ENCODE measurements at regions not wholly inside any gene's neighbourhood (a gene's known extent, or its start where the extent isn't known, plus 50 kb on each side); places are given as distances from the start of the nearest gene placed in this dataset.

- H3K4me1 ChIP-seq (replicated peaks) = no peaks in the 10 kb centered on the region
- DNase-seq (ENCODE audit: low spot score) = no peak
- no peak overlapping the region for H3K4me3 ChIP-seq
- no peaks in the 10 kb centered on the region for H3K27me3 ChIP-seq (replicated peaks; ENCODE audit: insufficient read depth)
- no peak for TF ChIP-seq POLR2A (IDR thresholded peaks at IDR 0.05)
- no peak for TF ChIP-seq POLR2AphosphoS5 (IDR thresholded peaks at IDR 0.05)
- no peak for TF ChIP-seq CTCF (IDR thresholded peaks at IDR 0.05)
- intact Hi-C loops (cut with DNase I) = no loop called here
- WGBS = 93% methylated on average over 2 of the region's 2 CpGs
- no peaks in the 10 kb centered on the region for H3K36me3 ChIP-seq
- no peak overlapping the region for H3K27ac ChIP-seq
- no peaks in the 10 kb centered on the region for H3K9me3 ChIP-seq
Observed at GRCh38 chr7:156516791-156517378, 123.7 kb upstream of the RNF32 start.

- intact Hi-C loops (cut with DNase I) = no loop called here
- no peak for DNase-seq (ENCODE audit: low spot score)
- Histone ChIP-seq H3K27ac (no peak overlapping the region), H3K9me3 (no peaks in the 10 kb centered on the region), H3K4me1 (replicated peaks) (no peaks in the 10 kb centered on the region), H3K4me3 (no peak overlapping the region), H3K36me3 (no peaks in the 10 kb centered on the region), H3K27me3 (replicated peaks; ENCODE audit: insufficient read depth) (no peaks in the 10 kb centered on the region)
- TF ChIP-seq CTCF (IDR thresholded peaks at IDR 0.05) (no peak), POLR2A (IDR thresholded peaks at IDR 0.05) (no peak), POLR2AphosphoS5 (IDR thresholded peaks at IDR 0.05) (no peak)
- WGBS = 82% methylated on average over 29 of the region's 29 CpGs
Observed at GRCh38 chr7:156515911-156516790, 124.4 kb upstream of the RNF32 start.

GRCh38 chr7:156514851-156515250, 125.7 kb upstream of the RNF32 start:
- Histone ChIP-seq H3K36me3 (no peaks in the 10 kb centered on the region), H3K27ac (no peak overlapping the region), H3K27me3 (replicated peaks; ENCODE audit: insufficient read depth) (no peaks in the 10 kb centered on the region), H3K4me1 (replicated peaks) (no peaks in the 10 kb centered on the region), H3K9me3 (no peaks in the 10 kb centered on the region), H3K4me3 (no peak overlapping the region)
- intact Hi-C loops (cut with DNase I) = no loop called here
- 86% methylated on average over 7 of the region's 7 CpGs for WGBS
- TF ChIP-seq POLR2AphosphoS5 (IDR thresholded peaks at IDR 0.05) = no peak
- TF ChIP-seq CTCF (IDR thresholded peaks at IDR 0.05) = no peak
- TF ChIP-seq POLR2A (IDR thresholded peaks at IDR 0.05) = no peak
- DNase-seq (ENCODE audit: low spot score) = no peak

- 95% methylated on average over 2 of the region's 2 CpGs for WGBS
- H3K27ac ChIP-seq = no peak overlapping the region
- no peaks in the 10 kb centered on the region for H3K9me3 ChIP-seq
- no peaks in the 10 kb centered on the region for H3K4me1 ChIP-seq (replicated peaks)
- H3K27me3 ChIP-seq (replicated peaks; ENCODE audit: insufficient read depth) = no peaks in the 10 kb centered on the region
- H3K4me3 ChIP-seq = no peak overlapping the region
- TF ChIP-seq POLR2A (IDR thresholded peaks at IDR 0.05) (no peak), POLR2AphosphoS5 (IDR thresholded peaks at IDR 0.05) (no peak), CTCF (IDR thresholded peaks at IDR 0.05) (no peak)
- no peaks in the 10 kb centered on the region for H3K36me3 ChIP-seq
- intact Hi-C loops (cut with DNase I) = no loop called here
- DNase-seq (ENCODE audit: low spot score) = no peak
Observed at GRCh38 chr7:156511426-156511825, 129.1 kb upstream of the RNF32 start.

- H3K9me3 ChIP-seq = no peaks in the 10 kb centered on the region
- H3K36me3 ChIP-seq = no peaks in the 10 kb centered on the region
- no peak for TF ChIP-seq POLR2A (IDR thresholded peaks at IDR 0.05)
- TF ChIP-seq POLR2AphosphoS5 (IDR thresholded peaks at IDR 0.05) = no peak
- TF ChIP-seq CTCF (IDR thresholded peaks at IDR 0.05) = no peak
- DNase-seq (ENCODE audit: low spot score) = no peak
- no peaks in the 10 kb centered on the region for H3K27me3 ChIP-seq (replicated peaks; ENCODE audit: insufficient read depth)
- H3K4me1 ChIP-seq (replicated peaks) = no peaks in the 10 kb centered on the region
- intact Hi-C loops (cut with DNase I) = no loop called here
- no peak overlapping the region for H3K27ac ChIP-seq
- no peak overlapping the region for H3K4me3 ChIP-seq
Observed at GRCh38 chr7:156510966-156511365, 129.6 kb upstream of the RNF32 start.
